GM23338 (cell line): ENCODE measurements at regions not wholly inside any gene's neighbourhood (a gene's known extent, or its start where the extent isn't known, plus 50 kb on each side); places are given as distances from the start of the nearest gene placed in this dataset.
"Not testable (repeated sequence)": the region's sequence is repeated elsewhere in the genome, so short reads cannot be mapped to it uniquely, and the experiment has no call there.

Source experiments
- ATAC-seq: fragments of 200-7000 bp; cut with Tn5 transposase; 3 replicates; pipeline ENCODE4 v1.9.1; 2020
- DNase-seq: peaks from one replicate; pipeline ENCODE4 v3.0.0-alpha.2; 2015; ENCODE audit warnings: low spot score
- H2AFZ ChIP-seq: fragments of 200-600 bp; sonication (generic); 2 replicates; pipeline ENCODE4 v1.8.0; 2016; ENCODE audit warnings: antibody characterized with exemption, mild to moderate bottlenecking, moderate library complexity
- H3F3A ChIP-seq: fragments of 200-600 bp; sonication (generic); replicated peaks from 2 replicates; pipeline ENCODE4 v1.8.0; 2017; ENCODE audit warnings: antibody characterized with exemption, mixed run types, low read depth
- H3K27ac ChIP-seq: fragments of 200-600 bp; sonication (generic); 2 replicates; pipeline ENCODE4 v1.6.1; 2016; ENCODE audit warnings: low read depth
- H3K27me3 ChIP-seq: fragments of 200-600 bp; sonication (generic); 2 replicates; pipeline ENCODE4 v1.8.0; 2016; ENCODE audit warnings: mild to moderate bottlenecking, mixed run types, moderate library complexity; ENCODE audit not compliant: insufficient read depth
- H3K36me3 ChIP-seq: fragments of 200-600 bp; sonication (generic); 2 replicates; pipeline ENCODE4 v1.8.0; 2016; ENCODE audit warnings: mild to moderate bottlenecking; ENCODE audit not compliant: insufficient read depth
- H3K4me1 ChIP-seq: fragments of 200-600 bp; sonication (generic); 2 replicates; pipeline ENCODE4 v1.8.0; 2016; ENCODE audit warnings: mild to moderate bottlenecking, moderate library complexity; ENCODE audit not compliant: insufficient read depth
- H3K4me2 ChIP-seq: fragments of 200-600 bp; sonication (generic); 2 replicates; pipeline ENCODE4 v1.7.1; 2017; ENCODE audit warnings: mixed run types
- H3K4me3 ChIP-seq: fragments of 200-600 bp; sonication (generic); 2 replicates; pipeline ENCODE4 v1.6.1; 2016; ENCODE audit warnings: mixed run types
- H3K79me2 ChIP-seq: fragments of 200-600 bp; sonication (generic); replicated peaks from 2 replicates; pipeline ENCODE4 v1.8.0; 2017; ENCODE audit warnings: mild to moderate bottlenecking; ENCODE audit not compliant: insufficient read depth
- H3K9me2 ChIP-seq: fragments of 200-600 bp; sonication (generic); 2 replicates; pipeline ENCODE4 v1.8.0; 2017; ENCODE audit not compliant: insufficient read depth
- H4K20me1 ChIP-seq: fragments of 200-600 bp; sonication (generic); replicated peaks from 2 replicates; pipeline ENCODE4 v1.8.0; 2017; ENCODE audit warnings: mild to moderate bottlenecking; ENCODE audit not compliant: insufficient read depth
- H3K27ac Mint-ChIP-seq: 2 replicates; pipeline ENCODE4 v1.8.0; 2020; ENCODE audit warnings: inconsistent platforms, mild to moderate bottlenecking, moderate library complexity, mixed read lengths
- H3K27me3 Mint-ChIP-seq: 3 replicates; pipeline ENCODE4 v1.8.0; 2022; ENCODE audit warnings: low read depth, mild to moderate bottlenecking, moderate library complexity, mixed read lengths, inconsistent platforms; ENCODE audit not compliant: insufficient read depth, poor library complexity
- H3K36me3 Mint-ChIP-seq: 3 replicates; pipeline ENCODE4 v1.8.0; 2021; ENCODE audit warnings: low read depth, mild to moderate bottlenecking, inconsistent platforms, moderate library complexity, mixed read lengths
- H3K4me1 Mint-ChIP-seq: 3 replicates; pipeline ENCODE4 v1.8.0; 2020; ENCODE audit warnings: mild to moderate bottlenecking, inconsistent platforms, mixed read lengths
- H3K4me3 Mint-ChIP-seq: 3 replicates; pipeline ENCODE4 v1.8.0; 2021; ENCODE audit warnings: moderate library complexity, mild to moderate bottlenecking, inconsistent platforms, mixed read lengths
- H3K9me3 Mint-ChIP-seq: 3 replicates; pipeline ENCODE4 v1.8.0; 2020; ENCODE audit warnings: moderate library complexity, mild to moderate bottlenecking, inconsistent platforms, mixed read lengths
- CTCF ChIP-seq, 2 experiments: fragments of 200-600 bp in 1 of 2; sonication (generic) in 1 of 2; conservative IDR thresholded peaks; 2 replicates each; pipeline versions ENCODE4 v1.5.1 to v1.6.1; 2016 to 2017; ENCODE audit warnings: antibody characterized with exemption in 2 of 2, low read depth in 2 of 2, mild to moderate bottlenecking in 2 of 2, moderate library complexity in 1 of 2

GRCh38 chr1:148257886-148258285 is 105.8 kb upstream of the NBPF11 start:
- not testable (repeated sequence) for H3K27me3 Mint-ChIP-seq, H3K4me1 Mint-ChIP-seq, DNase-seq

GRCh38 chr1:148254611-148255429 is 102.7 kb upstream of the NBPF11 start:
- DNase-seq (peak; percentile 62), ATAC-seq (peak; percentile 94)
- H3K79me2 ChIP-seq, H3K9me2 ChIP-seq, H3K36me3 Mint-ChIP-seq, H3K4me2 ChIP-seq, H3K27me3 ChIP-seq, H3K9me3 Mint-ChIP-seq, H3K4me3 ChIP-seq, H3K4me1 Mint-ChIP-seq, H3F3A ChIP-seq, H3K27ac Mint-ChIP-seq, H3K36me3 ChIP-seq, H3K4me1 ChIP-seq, H2AFZ ChIP-seq, H3K4me3 Mint-ChIP-seq, H3K27ac ChIP-seq, H3K27me3 Mint-ChIP-seq, H4K20me1 ChIP-seq: not testable (repeated sequence)
- TF ChIP-seq CTCF (conservative IDR thresholded peaks at IDR 0.05; ENCODE audit: low read depth in 2 of 2) = peak; percentile 73 to 77

More at GRCh38 chr1:148257886-148258285, 105.8 kb upstream of the NBPF11 start:
- H3K27ac ChIP-seq, H3K9me3 Mint-ChIP-seq, H3K4me3 ChIP-seq, H2AFZ ChIP-seq, ATAC-seq, H3K27ac Mint-ChIP-seq, H3K4me1 ChIP-seq, H3K4me3 Mint-ChIP-seq, H4K20me1 ChIP-seq, H3K9me2 ChIP-seq, H3K27me3 ChIP-seq, H3K79me2 ChIP-seq, H3K36me3 ChIP-seq, H3K36me3 Mint-ChIP-seq, H3F3A ChIP-seq: not testable (repeated sequence)
- H3K4me2 ChIP-seq = peak overlapping the region; percentile 49; the same call in 1 of the 2 replicates

- not testable (repeated sequence) for H3K27me3 ChIP-seq, H3K27me3 Mint-ChIP-seq, H3K4me1 ChIP-seq, H2AFZ ChIP-seq, H3K4me2 ChIP-seq, H3K27ac Mint-ChIP-seq, H3F3A ChIP-seq, H3K9me3 Mint-ChIP-seq, H3K36me3 Mint-ChIP-seq, DNase-seq, ATAC-seq, H3K27ac ChIP-seq, H3K79me2 ChIP-seq, H3K4me3 Mint-ChIP-seq, H4K20me1 ChIP-seq, H3K4me3 ChIP-seq, H3K9me2 ChIP-seq, H3K36me3 ChIP-seq, H3K4me1 Mint-ChIP-seq
Observed at GRCh38 chr1:148253808-148254207, 101.7 kb upstream of the NBPF11 start.

GRCh38 chr1:148248798-148249197 is 96.7 kb upstream of the NBPF11 start:
- not testable (repeated sequence) for H3K9me2 ChIP-seq, H4K20me1 ChIP-seq, H3K4me2 ChIP-seq, H3K36me3 ChIP-seq, H2AFZ ChIP-seq, H3K4me1 ChIP-seq, ATAC-seq, H3K4me3 ChIP-seq, H3K36me3 Mint-ChIP-seq, H3K27ac ChIP-seq, H3K9me3 Mint-ChIP-seq, H3K4me3 Mint-ChIP-seq, H3K27ac Mint-ChIP-seq, H3K27me3 Mint-ChIP-seq, H3F3A ChIP-seq, H3K79me2 ChIP-seq, H3K4me1 Mint-ChIP-seq, DNase-seq, H3K27me3 ChIP-seq
